A549 (cell line): ENCODE measurements at regions not wholly inside any gene's neighbourhood (a gene's known extent, or its start where the extent isn't known, plus 50 kb on each side); places are given as distances from the start of the nearest gene placed in this dataset.
"Not testable (repeated sequence)": the region's sequence is repeated elsewhere in the genome, so short reads cannot be mapped to it uniquely, and the experiment has no call there.

ENCODE experiments used
- ATAC-seq, 2 experiments: fragments of 200-7000 bp in 1 of 2; fragments of >200 bp in 1 of 2; cut with Nextera tagmentation in 1 of 2; cut with Tn5 transposase in 1 of 2; 3 replicates each; pipeline versions ENCODE4 v1.8.0 to v1.9.1; 2018 to 2020; ENCODE audit warnings: mild to moderate bottlenecking in 1 of 2, moderate library complexity in 1 of 2
- CTCF ChIA-PET: fragments of 300-600 bp; sonication (Branson Sonifier 250); formaldehyde crosslinking; extraction: SDS; loops from one replicate; lab custom pipeline; 2021; ENCODE audit warnings: antibody characterized with exemption, inconsistent platforms; lab: Yijun Ruan, JAX
- POLR2A ChIA-PET: fragments of 350-600 bp; formaldehyde crosslinking; extraction: SDS; loops from one replicate; lab custom pipeline; 2021; ENCODE audit warnings: antibody characterized with exemption, inconsistent platforms; lab: Yijun Ruan, JAX
- DNase-seq, 2 experiments: peaks; one replicate each; pipeline versions ENCODE4 v3.0.0 to v3.0.0-alpha.2; 2011 to 2016; ENCODE audit warnings: low read depth in 1 of 2, low spot score in 1 of 2
- FAIRE-seq: peaks from 2 replicates; lab custom pipeline; 2011; peaks lifted over from hg19 to GRCh38; lab: Jason Lieb, UNC
- H3K27ac ChIP-seq, 2 experiments: fragments of >200 bp; sonication (Bioruptor Twin); formaldehyde crosslinking; 3 replicates each; pipeline ENCODE4 v1.5.1; 2016 to 2017
- H3K4me1 ChIP-seq: fragments of >200 bp; sonication (Bioruptor Twin); formaldehyde crosslinking; 3 replicates; pipeline ENCODE4 v1.6.1; 2016
- H3K4me2 ChIP-seq: fragments of >200 bp; sonication (Bioruptor Twin); formaldehyde crosslinking; 3 replicates; pipeline ENCODE4 v1.6.1; 2016
- H3K4me3 ChIP-seq: fragments of >200 bp; sonication (Bioruptor Twin); formaldehyde crosslinking; 3 replicates; pipeline ENCODE4 v1.5.1; 2016
- H3K9me3 ChIP-seq: fragments of >200 bp; sonication (Bioruptor Twin); formaldehyde crosslinking; 3 replicates; pipeline ENCODE4 v1.6.1; 2016
- BHLHE40 ChIP-seq: IDR thresholded peaks from 2 replicates; pipeline ENCODE4 v1.6.1; 2012; ENCODE audit warnings: low read depth, low read length, inconsistent platforms
- CBX8 ChIP-seq: fragments of 200-600 bp; sonication (generic); IDR thresholded peaks from 2 replicates; pipeline ENCODE4 v1.6.1; 2016
- CHD2 ChIP-seq: fragments of 150-350 bp; IDR thresholded peaks from 2 replicates; pipeline ENCODE4 v1.6.1; 2014; ENCODE audit warnings: low read length; ENCODE audit not compliant: partially characterized antibody
- FOSB ChIP-seq: fragments of 250-450 bp; sonication (Bioruptor Pico); IDR thresholded peaks from 2 replicates; pipeline ENCODE4 v1.5.0; 2020; ENCODE audit warnings: mild to moderate bottlenecking, moderate library complexity
- HOXB5 ChIP-seq: fragments of 250-450 bp; sonication (Bioruptor Pico); IDR thresholded peaks from 2 replicates; pipeline ENCODE4 v1.5.0; 2020; ENCODE audit warnings: mild to moderate bottlenecking, moderate library complexity
- JUNB ChIP-seq: fragments of >200 bp; sonication (Bioruptor Twin); formaldehyde crosslinking; IDR thresholded peaks from 2 replicates; pipeline ENCODE4 v1.6.1; 2016
- KDM1A ChIP-seq: fragments of 200-600 bp; sonication (generic); IDR thresholded peaks from 2 replicates; pipeline ENCODE4 v1.6.1; 2016; ENCODE audit warnings: low read depth, mild to moderate bottlenecking
- NR3C1 ChIP-seq: fragments of >200 bp; sonication (Bioruptor Twin); formaldehyde crosslinking; IDR thresholded peaks from 3 replicates; pipeline ENCODE4 v1.6.1; 2017
- PHF8 ChIP-seq: fragments of 200-600 bp; sonication (generic); IDR thresholded peaks from 2 replicates; pipeline ENCODE4 v1.6.1; 2016; ENCODE audit warnings: low read depth, mild to moderate bottlenecking, antibody characterized with exemption, moderate library complexity, borderline replicate concordance
- RCOR1 ChIP-seq: fragments of 150-350 bp; IDR thresholded peaks from 2 replicates; pipeline ENCODE4 v1.6.1; 2014; ENCODE audit warnings: antibody characterized with exemption, low read length, low read depth
- SMC3 ChIP-seq: fragments of >200 bp; sonication (Bioruptor Twin); formaldehyde crosslinking; IDR thresholded peaks from 3 replicates; pipeline ENCODE4 v1.6.1; 2018; ENCODE audit warnings: inconsistent platforms
- SREBF2 ChIP-seq: fragments of 450-650 bp; IDR thresholded peaks from 2 replicates; pipeline ENCODE4 v1.6.1; 2014; ENCODE audit warnings: mild to moderate bottlenecking, moderate library complexity
- TP53 ChIP-seq: fragments of 250-450 bp; sonication (Bioruptor Pico); IDR thresholded peaks from 2 replicates; pipeline ENCODE4 v1.5.0; 2021; ENCODE audit warnings: mild to moderate bottlenecking, moderate library complexity
- ZNF302 ChIP-seq: fragments of 250-450 bp; sonication (Bioruptor Pico); IDR thresholded peaks from 2 replicates; pipeline ENCODE4 v1.9.0; 2021; ENCODE audit warnings: inconsistent platforms, mild to moderate bottlenecking, moderate library complexity
- WGBS: methylation state at CpG from one replicate; pipeline ENCODE4 v1.1.6; 2017; ENCODE audit errors: missing lambda C conversion rate; 5-methylcytosine and 5-hydroxymethylcytosine counted together
- TF ChIP-seq, protein P1 (sequence below): IDR thresholded peaks from 2 replicates; pipeline ENCODE4 v1.6.1; 2012
- TF ChIP-seq, protein P2 (sequence below): IDR thresholded peaks from 2 replicates; pipeline ENCODE4 v1.6.1; 2012
- TF ChIP-seq, protein P3 (sequence below): fragments of 250-450 bp; sonication (Bioruptor Pico); IDR thresholded peaks from 2 replicates; pipeline ENCODE4 v1.5.0; 2020; ENCODE audit warnings: low read depth, mild to moderate bottlenecking, moderate library complexity
- TF ChIP-seq, protein P4 (sequence below): fragments of 450-650 bp; IDR thresholded peaks from 2 replicates; pipeline ENCODE4 v1.6.1; 2014; ENCODE audit warnings: antibody characterized with exemption
- TF ChIP-seq, protein P5 (sequence below): fragments of 250-450 bp; sonication (Bioruptor Pico); IDR thresholded peaks from 2 replicates; pipeline ENCODE4 v1.5.0; 2021; ENCODE audit warnings: mild to moderate bottlenecking, moderate library complexity, borderline replicate concordance
- TF ChIP-seq, protein P6 (sequence below): fragments of 150-350 bp; IDR thresholded peaks from 2 replicates; pipeline ENCODE4 v1.6.1; 2014; ENCODE audit warnings: low read depth, mild to moderate bottlenecking, low read length
- TF ChIP-seq, protein P7 (sequence below): IDR thresholded peaks from 2 replicates; pipeline ENCODE4 v1.6.1; 2012; ENCODE audit warnings: low read depth, borderline replicate concordance

DNA sequence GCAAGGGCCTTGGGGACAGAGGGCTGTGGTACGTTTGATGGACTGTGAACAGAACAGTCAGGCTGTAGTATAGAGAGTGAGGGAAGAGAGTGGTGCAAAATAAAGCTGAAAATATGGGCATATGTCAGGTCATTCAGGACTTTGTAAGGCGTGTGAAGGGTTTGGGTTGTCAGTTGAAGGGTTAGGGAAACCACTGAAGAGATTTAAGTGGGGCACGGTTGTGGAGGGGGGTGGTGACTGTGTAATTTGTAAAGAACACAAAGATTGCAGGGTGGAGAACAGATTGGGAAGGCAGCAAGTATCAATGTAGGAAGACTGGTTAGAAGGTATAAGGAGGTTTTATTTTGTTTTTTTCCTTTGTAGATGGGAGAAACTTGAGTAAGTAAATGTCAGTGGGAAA lies 349.8 kb downstream of the DLEU7 start (continued):
- TF ChIP-seq, protein P1, sequence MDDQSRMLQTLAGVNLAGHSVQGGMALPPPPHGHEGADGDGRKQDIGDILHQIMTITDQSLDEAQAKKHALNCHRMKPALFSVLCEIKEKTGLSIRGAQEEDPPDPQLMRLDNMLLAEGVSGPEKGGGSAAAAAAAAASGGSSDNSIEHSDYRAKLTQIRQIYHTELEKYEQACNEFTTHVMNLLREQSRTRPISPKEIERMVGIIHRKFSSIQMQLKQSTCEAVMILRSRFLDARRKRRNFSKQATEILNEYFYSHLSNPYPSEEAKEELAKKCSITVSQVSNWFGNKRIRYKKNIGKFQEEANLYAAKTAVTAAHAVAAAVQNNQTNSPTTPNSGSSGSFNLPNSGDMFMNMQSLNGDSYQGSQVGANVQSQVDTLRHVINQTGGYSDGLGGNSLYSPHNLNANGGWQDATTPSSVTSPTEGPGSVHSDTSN = no peak
- TF ChIP-seq BHLHE40 (no peak), ZNF302 (CRISPR knock-in tag) (no peak), CHD2 (no peak), TP53 (CRISPR knock-in tag) (no peak)
- TF ChIP-seq, protein P2, sequence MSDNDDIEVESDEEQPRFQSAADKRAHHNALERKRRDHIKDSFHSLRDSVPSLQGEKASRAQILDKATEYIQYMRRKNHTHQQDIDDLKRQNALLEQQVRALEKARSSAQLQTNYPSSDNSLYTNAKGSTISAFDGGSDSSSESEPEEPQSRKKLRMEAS = no peak
- TF ChIP-seq, all 56 proteins: peak for 0

DNA sequence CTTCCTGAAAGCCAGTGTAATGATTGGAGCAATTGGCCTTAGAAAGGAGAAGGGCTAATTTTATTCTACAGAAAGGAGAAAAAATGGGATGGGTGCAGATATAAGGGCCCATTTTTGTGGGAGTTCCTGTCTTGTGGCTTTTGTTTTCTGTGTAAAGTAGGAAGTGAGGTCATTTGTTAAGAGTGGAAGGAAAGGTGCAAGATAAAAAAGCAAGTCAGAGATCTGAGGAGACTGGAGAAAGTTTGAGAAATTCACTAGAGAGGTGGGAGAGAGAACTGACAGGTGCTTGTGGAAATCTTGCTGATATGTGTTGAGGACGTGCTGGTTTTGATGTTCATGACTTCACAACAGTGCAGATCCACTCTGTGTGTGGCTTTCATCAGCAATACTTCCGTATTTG lies 349.4 kb downstream of the DLEU7 start:
- FAIRE-seq (no peak), ATAC-seq (no peak), DNase-seq (no peak)
- POLR2A ChIA-PET = no interaction called here
- Histone ChIP-seq H3K4me2 (no peak overlapping the region), H3K27ac (no peak overlapping the region), H3K9me3 (no peaks in the 10 kb centered on the region), H3K4me1 (no peaks in the 10 kb centered on the region), H3K4me3 (no peak overlapping the region)
- WGBS = 56% methylated on average over 2 of the region's 2 CpGs
- CTCF ChIA-PET = no interaction called here
- TF ChIP-seq, protein P3, sequence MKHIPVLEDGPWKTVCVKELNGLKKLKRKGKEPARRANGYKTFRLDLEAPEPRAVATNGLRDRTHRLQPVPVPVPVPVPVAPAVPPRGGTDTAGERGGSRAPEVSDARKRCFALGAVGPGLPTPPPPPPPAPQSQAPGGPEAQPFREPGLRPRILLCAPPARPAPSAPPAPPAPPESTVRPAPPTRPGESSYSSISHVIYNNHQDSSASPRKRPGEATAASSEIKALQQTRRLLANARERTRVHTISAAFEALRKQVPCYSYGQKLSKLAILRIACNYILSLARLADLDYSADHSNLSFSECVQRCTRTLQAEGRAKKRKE (CRISPR knock-in tag) = no peak
- TF ChIP-seq FOSB (CRISPR knock-in tag) (no peak), JUNB (no peak), SMC3 (no peak), KDM1A (no peak), SREBF2 (no peak), NR3C1 (no peak), RCOR1 (no peak), CBX8 (no peak)
- TF ChIP-seq, protein P4, sequence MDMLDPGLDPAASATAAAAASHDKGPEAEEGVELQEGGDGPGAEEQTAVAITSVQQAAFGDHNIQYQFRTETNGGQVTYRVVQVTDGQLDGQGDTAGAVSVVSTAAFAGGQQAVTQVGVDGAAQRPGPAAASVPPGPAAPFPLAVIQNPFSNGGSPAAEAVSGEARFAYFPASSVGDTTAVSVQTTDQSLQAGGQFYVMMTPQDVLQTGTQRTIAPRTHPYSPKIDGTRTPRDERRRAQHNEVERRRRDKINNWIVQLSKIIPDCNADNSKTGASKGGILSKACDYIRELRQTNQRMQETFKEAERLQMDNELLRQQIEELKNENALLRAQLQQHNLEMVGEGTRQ = no peak
- TF ChIP-seq, protein P5, sequence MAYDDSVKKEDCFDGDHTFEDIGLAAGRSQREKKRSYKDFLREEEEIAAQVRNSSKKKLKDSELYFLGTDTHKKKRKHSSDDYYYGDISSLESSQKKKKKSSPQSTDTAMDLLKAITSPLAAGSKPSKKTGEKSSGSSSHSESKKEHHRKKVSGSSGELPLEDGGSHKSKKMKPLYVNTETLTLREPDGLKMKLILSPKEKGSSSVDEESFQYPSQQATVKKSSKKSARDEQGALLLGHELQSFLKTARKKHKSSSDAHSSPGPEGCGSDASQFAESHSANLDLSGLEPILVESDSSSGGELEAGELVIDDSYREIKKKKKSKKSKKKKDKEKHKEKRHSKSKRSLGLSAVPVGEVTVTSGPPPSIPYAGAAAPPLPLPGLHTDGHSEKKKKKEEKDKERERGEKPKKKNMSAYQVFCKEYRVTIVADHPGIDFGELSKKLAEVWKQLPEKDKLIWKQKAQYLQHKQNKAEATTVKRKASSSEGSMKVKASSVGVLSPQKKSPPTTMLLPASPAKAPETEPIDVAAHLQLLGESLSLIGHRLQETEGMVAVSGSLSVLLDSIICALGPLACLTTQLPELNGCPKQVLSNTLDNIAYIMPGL (CRISPR knock-in tag) = no peak

DNA sequence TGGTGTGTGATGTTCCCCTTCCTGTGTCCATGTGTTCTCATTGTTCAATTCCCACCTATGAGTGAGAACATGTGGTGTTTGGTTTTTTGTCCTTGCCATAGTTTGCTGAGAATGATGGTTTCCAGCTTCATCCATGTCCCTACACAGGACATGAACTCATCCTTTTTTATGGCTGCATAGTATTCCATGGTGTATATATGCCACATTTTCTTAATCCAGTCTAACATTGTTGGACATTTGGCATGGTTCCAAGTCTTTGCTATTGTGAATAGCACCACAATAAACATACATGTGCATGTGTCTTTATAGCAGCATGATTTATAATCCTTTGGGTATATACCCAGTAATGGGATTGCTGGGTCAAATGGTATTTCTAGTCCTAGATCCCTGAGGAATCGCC lies 340.3 kb downstream of the DLEU7 start:
- H3K4me2 ChIP-seq, DNase-seq, POLR2A ChIA-PET, FAIRE-seq, H3K9me3 ChIP-seq, H3K27ac ChIP-seq, CTCF ChIA-PET, H3K4me1 ChIP-seq, ATAC-seq, H3K4me3 ChIP-seq: not testable (repeated sequence)
- WGBS = 0% methylated on average over 1 of the region's 1 CpG

DNA sequence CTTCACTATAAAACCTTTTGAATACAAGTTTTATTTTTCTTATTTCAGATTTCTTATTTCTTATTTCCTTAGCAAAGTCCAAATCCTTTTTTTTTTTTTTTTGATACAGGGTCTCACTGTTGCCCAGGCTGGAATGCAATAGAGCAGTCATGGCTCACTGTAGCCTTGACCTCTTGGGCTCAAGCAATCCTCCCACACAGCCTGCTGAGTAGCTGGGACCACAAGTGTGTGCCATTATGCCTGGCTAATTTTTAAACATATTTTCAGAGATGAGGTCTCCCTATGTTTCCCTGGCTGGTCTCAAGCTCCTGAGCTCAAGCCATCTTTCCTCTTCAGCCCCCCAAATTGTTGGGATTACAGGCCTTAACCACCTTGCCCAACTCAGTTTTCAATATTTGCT lies 334.3 kb downstream of the DLEU7 start:
- CTCF ChIA-PET = no interaction called here
- ATAC-seq = no peak
- Histone ChIP-seq H3K27ac (no peak overlapping the region), H3K4me1 (peaks cover 10% of the 10 kb centered on the region; the same call in 2 of the 3 replicates), H3K4me3 (no peak overlapping the region), H3K9me3 (no peaks in the 10 kb centered on the region), H3K4me2 (no peak overlapping the region)
- POLR2A ChIA-PET = no interaction called here
- FAIRE-seq = no peak
- DNase-seq = no peak
- TF ChIP-seq NR3C1 = no peak
- no peak for TF ChIP-seq ZNF302 (CRISPR knock-in tag)
- TF ChIP-seq, protein P4 = no peak
- TF ChIP-seq, protein P6, sequence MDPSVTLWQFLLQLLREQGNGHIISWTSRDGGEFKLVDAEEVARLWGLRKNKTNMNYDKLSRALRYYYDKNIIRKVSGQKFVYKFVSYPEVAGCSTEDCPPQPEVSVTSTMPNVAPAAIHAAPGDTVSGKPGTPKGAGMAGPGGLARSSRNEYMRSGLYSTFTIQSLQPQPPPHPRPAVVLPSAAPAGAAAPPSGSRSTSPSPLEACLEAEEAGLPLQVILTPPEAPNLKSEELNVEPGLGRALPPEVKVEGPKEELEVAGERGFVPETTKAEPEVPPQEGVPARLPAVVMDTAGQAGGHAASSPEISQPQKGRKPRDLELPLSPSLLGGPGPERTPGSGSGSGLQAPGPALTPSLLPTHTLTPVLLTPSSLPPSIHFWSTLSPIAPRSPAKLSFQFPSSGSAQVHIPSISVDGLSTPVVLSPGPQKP = no peak
- no peak for TF ChIP-seq HOXB5
- TF ChIP-seq PHF8 = no peak
- TF ChIP-seq, protein P7, sequence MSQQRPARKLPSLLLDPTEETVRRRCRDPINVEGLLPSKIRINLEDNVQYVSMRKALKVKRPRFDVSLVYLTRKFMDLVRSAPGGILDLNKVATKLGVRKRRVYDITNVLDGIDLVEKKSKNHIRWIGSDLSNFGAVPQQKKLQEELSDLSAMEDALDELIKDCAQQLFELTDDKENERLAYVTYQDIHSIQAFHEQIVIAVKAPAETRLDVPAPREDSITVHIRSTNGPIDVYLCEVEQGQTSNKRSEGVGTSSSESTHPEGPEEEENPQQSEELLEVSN = no peak
- TF ChIP-seq, protein P5 (CRISPR knock-in tag) = no peak
- TF ChIP-seq, protein P1 = no peak
